HL-60 (cell line): ENCODE measurements at regions not wholly inside any gene's neighbourhood (a gene's known extent, or its start where the extent isn't known, plus 50 kb on each side); places are given as distances from the start of the nearest gene placed in this dataset.

Source experiments
- GABPA ChIP-seq: IDR thresholded peaks from 2 replicates; pipeline ENCODE4 v1.6.1; 2012; ENCODE audit warnings: low read depth
- POLR2AphosphoS5 ChIP-seq: IDR thresholded peaks from 2 replicates; pipeline ENCODE4 v1.6.1; 2012; ENCODE audit warnings: low read depth
- SPI1 ChIP-seq: IDR thresholded peaks from 2 replicates; pipeline ENCODE4 v1.6.1; 2012; ENCODE audit warnings: low read depth, mild to moderate bottlenecking, borderline replicate concordance
- TF ChIP-seq, protein P1 (sequence below): IDR thresholded peaks from one replicate; pipeline ENCODE4 v1.5.1; 2011; ENCODE audit warnings: low read length, control low read depth, inconsistent platforms; ENCODE audit not compliant: insufficient read depth
- TF ChIP-seq, protein P2 (sequence below): IDR thresholded peaks from 2 replicates; pipeline ENCODE4 v1.6.1; 2012; ENCODE audit warnings: low read depth; ENCODE audit not compliant: insufficient replicate concordance

DNA sequence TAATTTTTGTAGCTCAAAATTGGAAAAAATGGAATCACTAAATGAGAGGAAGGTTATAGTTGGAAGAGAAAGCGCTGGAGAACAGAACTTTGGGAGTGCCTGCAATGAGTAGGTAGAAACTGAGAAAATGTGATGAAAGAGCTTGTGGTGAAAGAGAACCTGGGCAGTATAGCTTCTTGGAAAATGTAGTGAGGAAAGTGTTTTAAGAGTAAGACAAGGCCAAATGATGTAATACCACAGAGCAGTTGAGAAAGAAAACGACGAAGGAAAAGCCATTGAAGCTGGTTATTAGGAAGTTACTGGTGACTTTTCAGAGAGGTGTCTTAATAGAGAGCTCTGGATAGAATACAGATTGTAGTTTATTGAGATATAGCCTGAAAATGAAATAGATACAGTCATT is 255.3 kb downstream of the AEBP2 start:
- TF ChIP-seq, protein P1, sequence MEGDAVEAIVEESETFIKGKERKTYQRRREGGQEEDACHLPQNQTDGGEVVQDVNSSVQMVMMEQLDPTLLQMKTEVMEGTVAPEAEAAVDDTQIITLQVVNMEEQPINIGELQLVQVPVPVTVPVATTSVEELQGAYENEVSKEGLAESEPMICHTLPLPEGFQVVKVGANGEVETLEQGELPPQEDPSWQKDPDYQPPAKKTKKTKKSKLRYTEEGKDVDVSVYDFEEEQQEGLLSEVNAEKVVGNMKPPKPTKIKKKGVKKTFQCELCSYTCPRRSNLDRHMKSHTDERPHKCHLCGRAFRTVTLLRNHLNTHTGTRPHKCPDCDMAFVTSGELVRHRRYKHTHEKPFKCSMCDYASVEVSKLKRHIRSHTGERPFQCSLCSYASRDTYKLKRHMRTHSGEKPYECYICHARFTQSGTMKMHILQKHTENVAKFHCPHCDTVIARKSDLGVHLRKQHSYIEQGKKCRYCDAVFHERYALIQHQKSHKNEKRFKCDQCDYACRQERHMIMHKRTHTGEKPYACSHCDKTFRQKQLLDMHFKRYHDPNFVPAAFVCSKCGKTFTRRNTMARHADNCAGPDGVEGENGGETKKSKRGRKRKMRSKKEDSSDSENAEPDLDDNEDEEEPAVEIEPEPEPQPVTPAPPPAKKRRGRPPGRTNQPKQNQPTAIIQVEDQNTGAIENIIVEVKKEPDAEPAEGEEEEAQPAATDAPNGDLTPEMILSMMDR: no peak
- TF ChIP-seq GABPA: no peak
- TF ChIP-seq, protein P2, sequence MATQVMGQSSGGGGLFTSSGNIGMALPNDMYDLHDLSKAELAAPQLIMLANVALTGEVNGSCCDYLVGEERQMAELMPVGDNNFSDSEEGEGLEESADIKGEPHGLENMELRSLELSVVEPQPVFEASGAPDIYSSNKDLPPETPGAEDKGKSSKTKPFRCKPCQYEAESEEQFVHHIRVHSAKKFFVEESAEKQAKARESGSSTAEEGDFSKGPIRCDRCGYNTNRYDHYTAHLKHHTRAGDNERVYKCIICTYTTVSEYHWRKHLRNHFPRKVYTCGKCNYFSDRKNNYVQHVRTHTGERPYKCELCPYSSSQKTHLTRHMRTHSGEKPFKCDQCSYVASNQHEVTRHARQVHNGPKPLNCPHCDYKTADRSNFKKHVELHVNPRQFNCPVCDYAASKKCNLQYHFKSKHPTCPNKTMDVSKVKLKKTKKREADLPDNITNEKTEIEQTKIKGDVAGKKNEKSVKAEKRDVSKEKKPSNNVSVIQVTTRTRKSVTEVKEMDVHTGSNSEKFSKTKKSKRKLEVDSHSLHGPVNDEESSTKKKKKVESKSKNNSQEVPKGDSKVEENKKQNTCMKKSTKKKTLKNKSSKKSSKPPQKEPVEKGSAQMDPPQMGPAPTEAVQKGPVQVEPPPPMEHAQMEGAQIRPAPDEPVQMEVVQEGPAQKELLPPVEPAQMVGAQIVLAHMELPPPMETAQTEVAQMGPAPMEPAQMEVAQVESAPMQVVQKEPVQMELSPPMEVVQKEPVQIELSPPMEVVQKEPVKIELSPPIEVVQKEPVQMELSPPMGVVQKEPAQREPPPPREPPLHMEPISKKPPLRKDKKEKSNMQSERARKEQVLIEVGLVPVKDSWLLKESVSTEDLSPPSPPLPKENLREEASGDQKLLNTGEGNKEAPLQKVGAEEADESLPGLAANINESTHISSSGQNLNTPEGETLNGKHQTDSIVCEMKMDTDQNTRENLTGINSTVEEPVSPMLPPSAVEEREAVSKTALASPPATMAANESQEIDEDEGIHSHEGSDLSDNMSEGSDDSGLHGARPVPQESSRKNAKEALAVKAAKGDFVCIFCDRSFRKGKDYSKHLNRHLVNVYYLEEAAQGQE: no peak
- no peak for TF ChIP-seq POLR2AphosphoS5
- TF ChIP-seq SPI1: no peak
